H1 (cell line): ENCODE measurements at regions not wholly inside any gene's neighbourhood (a gene's known extent, or its start where the extent isn't known, plus 50 kb on each side); places are given as distances from the start of the nearest gene placed in this dataset.

Experiments used
- CEBPB ChIP-seq: IDR thresholded peaks from 2 replicates; pipeline ENCODE4 v1.6.1; 2012; ENCODE audit warnings: low read depth, low read length
- CTCF ChIP-seq, 3 experiments: IDR thresholded peaks; 1 replicate in 2 of 3; 2 replicates in 1 of 3; pipeline versions ENCODE4 v1.5.1 to v1.6.1; 2011; ENCODE audit warnings: low read length in 3 of 3, mild to moderate bottlenecking in 3 of 3, inconsistent platforms in 2 of 3, low read depth in 1 of 3, moderate library complexity in 1 of 3; ENCODE audit not compliant: insufficient read depth in 1 of 3; ENCODE audit errors: control extremely low read depth in 1 of 3
- EP300 ChIP-seq, 2 experiments: IDR thresholded peaks; 1 replicate in 1 of 2; 2 replicates in 1 of 2; pipeline ENCODE4 v1.6.1; 2011 to 2012; ENCODE audit warnings: low read depth in 2 of 2, low read length in 2 of 2, mild to moderate bottlenecking in 2 of 2, borderline replicate concordance in 1 of 2, inconsistent platforms in 1 of 2, moderate library complexity in 1 of 2
- SRF ChIP-seq: IDR thresholded peaks from 2 replicates; pipeline ENCODE4 v1.6.1; 2011; ENCODE audit warnings: mild to moderate bottlenecking, low read depth, low read length, moderate library complexity
- TAF7 ChIP-seq: optimal IDR thresholded peaks from 2 replicates; pipeline ENCODE3; 2011; ENCODE audit warnings: low read depth, mild to moderate bottlenecking, inconsistent platforms, low read length, moderate library complexity, borderline replicate concordance
- TEAD4 ChIP-seq: IDR thresholded peaks from 2 replicates; pipeline ENCODE4 v1.6.1; 2012; ENCODE audit warnings: low read depth, low read length, inconsistent platforms, mixed read lengths
- YY1 ChIP-seq: IDR thresholded peaks from 2 replicates; pipeline ENCODE4 v1.6.1; 2011; ENCODE audit warnings: low read depth, mild to moderate bottlenecking, low read length

GRCh38 chr16:11479916-11480315, 106.8 kb downstream of the LITAF start:
- no peak for TF ChIP-seq YY1
- TF ChIP-seq TAF7, result no peak
- TF ChIP-seq CTCF (IDR thresholded peaks at IDR 0.05; ENCODE audit: control extremely low read depth in 1 of 3, insufficient read depth in 1 of 3, low read depth in 1 of 3, low read length in 3 of 3), result no peak
- TF ChIP-seq SRF, result no peak
- no peak for TF ChIP-seq TEAD4
- TF ChIP-seq CEBPB, result no peak
- no peak for TF ChIP-seq EP300 (IDR thresholded peaks at IDR 0.05; ENCODE audit: borderline replicate concordance in 1 of 2, low read depth in 2 of 2, low read length in 2 of 2)
